VCaP (cell line): ENCODE measurements at regions not wholly inside any gene's neighbourhood (a gene's known extent, or its start where the extent isn't known, plus 50 kb on each side); places are given as distances from the start of the nearest gene placed in this dataset.

Experiments used
- H3K27ac ChIP-seq: fragments of 450-650 bp; 2 replicates; pipeline ENCODE4 v1.5.1; 2017
- CTCF ChIP-seq: fragments of 450-650 bp; conservative IDR thresholded peaks from 2 replicates; pipeline ENCODE4 v1.5.1; 2017; ENCODE audit warnings: mild to moderate bottlenecking, moderate library complexity

DNA sequence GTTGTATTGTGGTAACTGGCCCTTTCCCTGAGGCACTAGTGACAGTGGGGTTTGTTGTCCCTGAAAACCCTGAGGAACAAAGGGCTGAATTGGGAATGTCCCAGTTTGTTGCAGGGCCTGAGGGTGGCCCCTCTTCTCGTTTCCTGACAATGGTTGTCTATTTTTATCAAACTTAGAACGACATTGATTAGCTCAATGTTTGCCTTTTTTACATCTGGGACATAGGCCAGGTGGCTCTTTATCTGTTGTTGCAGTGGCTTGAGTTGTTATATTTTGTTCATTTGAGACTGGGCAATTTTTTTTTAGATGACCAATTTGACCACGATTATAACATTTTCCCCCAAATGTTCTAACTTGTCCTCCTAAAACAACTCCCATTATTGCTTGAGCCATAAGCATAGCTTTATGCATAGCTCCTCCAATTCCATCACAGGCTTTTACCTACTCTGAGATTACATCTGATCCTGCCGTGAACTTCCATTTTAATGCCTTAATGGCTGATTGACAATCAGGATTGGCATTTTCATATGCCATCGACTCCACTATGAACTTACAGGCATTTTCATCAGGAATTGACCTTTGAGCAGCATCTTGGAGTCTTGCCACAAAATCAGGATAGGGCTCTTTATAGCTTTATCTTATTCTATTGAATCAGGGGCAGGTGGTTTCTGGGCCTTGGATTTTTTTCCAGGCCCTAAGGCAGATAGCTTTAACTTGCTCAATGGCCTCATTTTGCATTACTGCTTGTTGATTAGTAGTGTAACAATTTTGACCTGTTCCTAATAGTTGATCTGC is 604.3 kb downstream of the ALG10 start:
- H3K27ac ChIP-seq, result no peak overlapping the region
- no peak for TF ChIP-seq CTCF
